Activated CD4-positive, alpha-beta T cell treated with anti-CD3 and anti-CD28 coated beads, Interleukin-2, amount 50 U/mL, for 1 hour (primary cell): ENCODE measurements at regions not wholly inside any gene's neighbourhood (a gene's known extent, or its start where the extent isn't known, plus 50 kb on each side); places are given as distances from the start of the nearest gene placed in this dataset.

Experiments
- DNase-seq: peaks from one replicate; pipeline ENCODE4 v3.0.0-alpha.2; 2020

DNA sequence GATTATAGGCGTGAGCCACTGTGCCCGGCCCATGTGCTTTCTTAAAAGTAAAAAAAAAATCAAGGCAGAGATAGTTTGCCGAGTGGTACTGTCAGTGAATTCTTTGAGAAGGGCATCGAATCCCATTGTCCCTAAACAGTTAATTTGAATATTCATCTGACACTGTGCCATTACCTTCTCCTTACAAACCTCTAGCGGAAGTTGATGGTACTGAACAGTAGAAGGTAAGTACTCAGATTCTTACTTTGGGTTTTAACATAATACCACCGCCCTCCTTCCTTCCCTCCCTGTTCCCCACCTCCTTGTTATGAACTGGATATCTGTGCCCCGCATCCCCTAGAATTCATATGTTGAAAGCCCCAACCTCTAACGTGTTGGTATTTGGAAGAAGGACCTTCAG, 58.2 kb upstream of the CLMP start:
- no peak for DNase-seq

DNA sequence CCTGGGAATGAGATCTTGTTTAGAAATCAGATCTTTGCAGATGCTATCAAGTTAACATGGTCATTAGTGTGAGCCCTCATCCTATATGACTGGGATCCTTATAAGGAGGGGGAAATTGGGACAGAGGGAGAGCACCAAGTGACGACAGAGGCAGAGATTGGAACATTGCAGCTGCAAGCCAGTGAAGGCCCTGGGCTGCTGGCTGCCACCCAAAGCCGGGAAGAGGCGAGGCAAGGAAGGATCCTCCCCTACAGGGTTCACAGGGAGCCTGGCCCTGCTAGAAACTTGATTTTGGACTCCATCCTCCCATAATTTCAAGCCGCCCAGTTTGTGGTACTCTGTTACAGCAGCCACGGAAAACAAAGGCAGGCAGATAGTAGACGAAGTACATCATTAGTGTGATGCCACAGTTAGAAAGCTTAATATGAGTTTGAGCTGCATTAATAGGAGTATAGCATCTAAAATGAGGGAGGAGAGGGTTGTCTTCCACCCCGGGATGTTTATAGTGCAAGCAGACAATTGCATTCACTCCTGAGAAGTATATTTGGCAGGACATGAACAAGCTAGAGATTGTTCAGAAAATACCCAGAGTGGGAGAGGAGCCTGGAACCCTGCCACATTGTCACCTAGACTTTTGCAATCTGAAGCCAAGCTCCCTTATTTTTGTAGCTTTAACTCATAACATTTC, 56.8 kb upstream of the CLMP start:
- DNase-seq, result no peak

DNA sequence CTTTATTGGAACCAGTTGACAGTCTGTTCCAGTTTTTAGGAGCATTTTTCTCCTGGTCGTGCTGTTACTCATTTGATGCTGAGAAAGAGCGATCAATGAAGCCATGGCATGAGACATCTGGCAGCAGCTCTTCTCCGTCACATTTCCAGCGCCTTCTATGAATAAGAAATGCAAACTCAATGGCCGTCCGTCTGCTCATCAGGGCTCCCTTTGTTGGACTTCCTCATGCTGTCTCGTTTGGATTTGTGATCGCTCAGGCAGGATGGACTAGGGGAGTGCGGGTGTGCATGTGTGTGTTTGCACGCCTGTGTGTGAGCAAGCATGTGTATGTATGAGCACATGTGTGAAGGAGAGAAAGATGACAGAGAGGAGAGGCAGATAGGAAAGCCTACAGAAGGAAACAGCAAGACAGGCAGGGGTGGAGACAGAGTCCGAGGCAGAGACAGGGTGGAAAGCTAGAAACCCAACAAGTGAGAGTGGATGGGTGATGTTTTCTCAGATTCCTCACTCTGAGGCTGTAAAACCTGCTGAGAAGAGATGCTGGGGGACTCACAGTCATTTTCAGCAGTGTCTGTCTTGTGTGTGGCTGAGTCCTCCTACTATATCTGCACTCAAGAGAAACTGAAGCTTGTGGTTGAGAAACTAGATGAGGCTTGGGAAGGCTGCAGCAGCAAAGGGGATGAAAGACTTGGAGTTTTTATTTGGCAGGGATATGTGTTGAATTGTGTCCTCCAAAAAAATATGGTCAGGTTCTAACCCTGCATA, 56.0 kb upstream of the CLMP start:
- no peak for DNase-seq

DNA sequence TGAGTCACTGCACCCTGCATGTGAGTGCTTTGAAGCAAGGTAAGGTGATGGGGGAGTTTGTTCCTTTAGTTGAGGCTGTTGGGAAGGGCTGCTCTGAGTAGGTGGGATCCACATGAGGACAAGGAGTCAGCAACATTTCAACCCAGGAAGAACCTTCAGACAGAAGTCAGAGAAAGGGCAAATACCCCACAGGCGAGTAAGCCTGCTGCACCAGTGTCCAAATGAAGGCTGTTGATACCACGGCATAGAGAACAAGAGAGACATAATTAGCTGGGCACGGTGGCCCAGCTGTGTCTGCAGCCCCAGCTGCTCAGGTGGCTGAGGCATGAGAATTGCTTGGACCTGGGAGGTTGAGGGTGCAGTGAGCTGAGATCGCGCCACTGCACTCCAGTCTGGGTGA, 54.3 kb upstream of the CLMP start:
- no peak for DNase-seq

DNA sequence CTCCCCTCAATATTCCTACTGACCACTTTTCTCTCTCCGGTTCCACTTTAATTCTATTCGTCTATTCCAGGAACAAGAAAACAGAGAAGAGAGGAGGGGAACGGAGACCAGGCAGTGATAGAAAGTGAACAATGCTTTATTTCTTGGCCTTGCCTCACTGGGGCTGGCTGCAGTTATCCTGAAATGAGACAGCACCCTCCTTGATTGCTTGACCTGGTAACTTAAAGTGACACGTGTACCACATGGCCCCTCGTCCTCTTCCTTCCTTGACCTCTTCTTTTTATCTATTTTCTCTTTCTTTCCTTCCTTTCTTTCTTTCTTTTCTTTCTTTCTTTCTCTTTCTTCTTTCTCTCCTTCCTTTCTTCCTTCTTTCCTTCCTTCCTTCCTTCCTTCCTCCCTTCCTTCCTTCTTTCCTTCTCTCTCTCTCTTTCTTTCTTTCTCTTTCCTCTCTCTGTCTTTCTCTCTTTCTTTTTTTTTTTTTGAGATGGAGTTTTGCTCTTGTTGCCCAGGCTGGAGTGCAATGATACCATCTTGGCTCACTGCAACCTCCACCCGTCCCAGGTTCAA, 52.8 kb upstream of the CLMP start:
- no peak for DNase-seq

DNA sequence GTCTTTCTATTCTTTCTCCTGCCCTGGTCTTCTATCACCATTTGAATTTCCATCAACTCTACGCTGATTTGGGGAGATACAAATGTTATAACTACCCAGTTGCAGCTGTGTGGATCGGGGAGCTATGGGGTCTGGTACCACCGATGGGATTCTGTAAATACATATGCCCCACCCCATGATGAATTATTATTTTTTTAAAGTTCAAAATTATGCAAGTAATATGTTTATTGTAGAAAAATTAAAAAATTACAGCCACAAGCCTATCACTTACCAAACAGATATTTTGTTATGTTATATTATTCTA, 52.4 kb upstream of the CLMP start:
- no peak for DNase-seq

DNA sequence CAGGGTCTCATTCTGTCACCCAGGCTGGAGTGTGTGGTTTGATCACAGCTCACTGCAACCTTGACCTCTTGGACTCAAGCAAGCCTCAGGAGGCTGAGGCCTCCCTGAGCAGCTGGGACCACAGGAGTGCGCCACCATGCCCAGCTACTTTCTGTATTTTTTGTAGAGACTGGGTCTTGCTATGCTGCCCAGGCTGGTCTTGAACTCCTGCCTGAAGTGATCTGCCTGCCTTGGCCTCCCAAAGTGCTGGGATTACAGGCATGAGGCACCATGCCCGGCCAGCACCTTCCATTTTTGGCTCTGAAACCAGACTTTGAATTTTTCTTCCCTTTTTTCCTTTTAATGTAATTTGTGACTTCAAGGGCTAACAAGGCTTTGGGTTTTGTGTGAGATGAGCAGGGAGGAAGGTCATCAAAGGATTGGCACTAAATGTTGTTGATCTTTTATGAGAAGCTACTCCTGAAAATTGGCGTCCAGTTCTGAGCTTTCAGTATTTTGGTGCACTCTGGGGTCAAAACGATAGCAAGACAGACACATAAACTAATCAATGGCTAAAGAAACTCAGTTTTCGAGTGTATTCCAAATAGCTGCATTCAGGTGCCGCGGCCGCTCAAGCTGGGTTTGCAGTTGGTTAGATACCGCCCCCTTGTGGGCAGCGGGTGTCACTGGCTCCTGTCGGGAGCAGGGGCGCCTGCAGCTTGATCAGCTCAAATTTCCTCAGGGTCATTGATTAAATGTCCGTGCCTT, 51.9 kb upstream of the CLMP start:
- DNase-seq, result peak; percentile 77

DNA sequence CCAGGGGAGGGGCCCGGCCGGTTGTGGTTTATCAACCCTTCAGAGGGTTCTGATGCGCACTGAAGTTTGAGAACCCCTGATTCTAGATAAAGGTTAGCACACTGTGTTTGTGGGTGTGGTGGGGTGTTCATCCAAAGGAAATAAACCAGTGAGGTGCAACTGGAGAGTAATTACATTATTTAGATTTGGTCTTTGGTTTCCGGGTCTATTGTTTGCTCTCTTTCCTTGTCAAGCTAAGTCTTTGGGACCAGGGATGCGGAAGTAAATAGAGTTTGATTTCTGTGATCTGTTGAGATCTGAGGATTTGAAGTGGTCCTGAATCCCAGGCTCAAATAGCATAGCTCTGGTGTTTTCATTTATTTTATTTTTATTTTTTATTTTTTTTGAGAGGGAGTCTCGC, 50.5 kb upstream of the CLMP start:
- DNase-seq, result no peak
